ENCODE measurements at regions not wholly inside any gene's neighbourhood (a gene's known extent, or its start where the extent isn't known, plus 50 kb on each side); places are given as distances from the start of the nearest gene placed in this dataset.
"Not testable (repeated sequence)": the region's sequence is repeated elsewhere in the genome, so short reads cannot be mapped to it uniquely, and the experiment has no call there.

GRCh38 chr6:146908786-146909185, 295.4 kb upstream of the STXBP5 start:
- FAIRE-seq, result no peak

GRCh38 chr6:146909376-146909775, 294.8 kb upstream of the STXBP5 start:
- FAIRE-seq, result no peak

GRCh38 chr6:146909886-146910285, 294.3 kb upstream of the STXBP5 start:
- FAIRE-seq, result no peak

DNA sequence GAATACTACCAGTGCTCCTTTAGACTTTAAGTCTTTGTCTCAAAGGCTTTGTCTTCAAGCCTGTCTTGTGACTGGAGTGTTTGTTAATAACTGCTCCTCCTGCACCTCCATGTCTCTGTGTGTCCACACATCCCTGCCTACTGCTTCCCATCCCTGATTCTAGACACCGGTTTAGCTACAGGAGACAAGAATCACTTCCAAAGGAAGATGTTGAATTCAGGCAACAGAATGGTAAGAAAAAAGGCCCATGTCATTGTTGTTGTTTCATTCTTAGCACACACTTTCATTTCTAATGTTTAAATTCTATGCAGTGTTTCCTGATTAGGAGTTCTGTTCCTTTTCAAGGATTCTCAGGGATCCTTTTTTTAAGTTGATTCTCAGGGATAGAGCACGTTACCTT, 293.6 kb upstream of the STXBP5 start:
- FAIRE-seq, result no peak

DNA sequence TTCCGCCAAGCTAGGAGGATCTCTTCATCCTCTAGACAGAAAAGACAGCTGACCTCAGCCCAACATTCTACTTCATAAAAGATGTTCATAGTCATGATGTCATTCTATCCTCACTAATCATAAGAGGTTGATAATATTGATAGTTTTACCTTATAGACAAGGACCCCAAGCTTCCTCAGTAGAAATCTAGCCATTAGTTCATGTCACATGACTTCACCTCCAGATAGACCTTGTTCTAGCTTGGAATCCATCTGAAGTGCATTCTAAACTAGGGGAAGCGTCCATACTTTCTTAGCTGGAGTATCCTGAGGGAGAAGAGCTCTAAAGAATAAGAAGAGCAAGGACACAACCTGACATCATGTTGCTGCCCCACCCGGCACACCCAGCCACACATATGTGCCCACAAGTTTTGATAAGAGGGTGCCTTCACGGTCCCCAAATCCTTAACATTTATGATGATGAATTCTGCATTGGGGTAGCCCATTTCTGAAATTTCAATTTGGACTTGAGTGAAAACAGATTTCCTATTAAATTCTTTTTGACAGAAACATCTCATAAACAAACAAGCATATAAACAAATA, 292.5 kb upstream of the STXBP5 start:
- FAIRE-seq, result no peak

DNA sequence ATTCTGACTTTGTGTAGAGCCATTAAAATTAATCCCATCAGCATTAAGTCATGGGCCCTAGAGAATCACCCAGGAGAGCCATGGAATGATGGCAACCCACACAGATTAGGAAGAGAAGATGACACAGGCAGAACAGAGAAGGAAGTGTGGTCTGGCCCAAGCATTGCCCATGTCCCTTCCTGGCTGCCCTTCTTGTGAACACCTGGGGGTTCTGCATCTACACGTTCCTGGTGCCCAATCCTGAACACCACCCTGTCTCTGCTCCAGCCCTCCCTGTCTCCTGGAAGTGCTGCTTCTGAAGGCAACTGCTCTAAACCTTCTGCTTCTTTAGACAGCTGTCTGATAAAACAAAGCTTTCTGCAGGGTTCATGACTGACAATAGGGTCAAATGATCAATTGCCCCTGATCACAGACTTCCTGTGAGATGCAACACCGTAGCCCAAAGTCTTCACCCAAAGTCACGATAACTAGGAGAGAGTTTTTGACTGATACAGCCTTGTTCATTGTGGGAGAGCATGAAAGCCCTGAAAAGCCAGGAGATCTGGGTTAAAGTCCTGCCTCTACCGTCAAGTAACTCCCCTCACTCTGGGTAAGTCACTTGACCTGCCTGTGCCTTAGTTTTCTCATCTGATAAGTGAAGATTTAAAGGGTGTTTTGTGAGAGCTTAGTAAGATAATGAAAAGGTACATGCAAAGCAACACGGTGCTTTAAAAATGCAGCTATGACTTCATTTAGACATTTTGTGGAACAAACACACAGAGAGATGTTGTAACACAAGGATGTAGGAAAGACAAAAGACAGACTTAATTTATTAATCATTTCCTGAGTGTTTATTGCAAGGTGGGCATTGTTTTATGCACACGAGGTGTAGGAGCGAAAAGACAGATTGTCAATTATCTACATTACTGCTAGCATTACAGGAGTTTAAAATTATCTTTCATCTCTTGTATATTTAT, 291.2 kb upstream of the STXBP5 start:
- FAIRE-seq, result no peak

GRCh38 chr6:146913842-146914488, 290.3 kb upstream of the STXBP5 start:
- FAIRE-seq, result no peak

DNA sequence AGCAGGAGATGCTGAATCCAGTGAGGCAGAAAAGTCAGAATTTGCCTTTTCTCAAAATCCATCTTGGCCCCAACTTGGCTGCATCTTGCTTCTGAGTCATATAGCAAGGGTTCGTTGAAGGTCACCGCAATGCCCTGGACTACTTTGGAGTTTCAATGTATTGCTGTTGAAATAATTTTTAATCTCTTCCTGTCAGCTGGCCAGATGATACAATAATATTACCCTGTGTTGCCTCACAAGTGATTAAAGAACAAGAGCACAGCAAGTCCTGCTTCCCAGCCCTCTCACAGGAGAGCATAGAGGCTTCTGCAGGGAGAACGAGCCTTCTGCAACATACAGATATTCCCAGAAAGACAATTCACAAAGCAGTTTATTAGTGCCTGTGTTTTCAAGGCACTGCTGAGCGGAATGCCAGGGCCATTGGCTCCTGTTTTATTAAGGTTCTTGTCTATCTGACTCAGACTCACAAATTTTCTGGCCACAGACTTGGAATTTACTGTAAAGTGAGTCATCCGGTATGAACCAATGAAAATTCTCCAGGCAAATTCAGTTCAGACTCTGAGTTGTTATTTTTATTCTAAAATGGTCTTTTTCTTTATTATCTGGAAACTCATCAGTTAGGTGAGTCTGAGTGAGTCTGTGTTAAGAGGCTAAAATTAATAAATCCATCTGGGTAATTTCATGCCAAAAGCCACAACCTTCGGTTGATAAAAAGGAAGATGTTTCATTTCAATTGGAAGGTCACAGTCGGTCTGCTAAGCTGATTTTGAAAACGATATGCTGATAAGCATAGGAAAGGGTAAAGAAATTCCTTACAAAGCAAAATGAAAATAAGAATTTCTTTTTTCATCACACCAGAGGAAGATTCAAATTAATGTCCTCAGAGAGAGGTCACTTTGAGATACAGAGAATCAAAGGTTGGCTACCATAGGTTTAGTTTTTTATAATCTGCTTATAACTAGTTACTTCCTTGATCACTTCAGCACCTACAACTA, 289.4 kb upstream of the STXBP5 start:
- FAIRE-seq, result peak; percentile 100

DNA sequence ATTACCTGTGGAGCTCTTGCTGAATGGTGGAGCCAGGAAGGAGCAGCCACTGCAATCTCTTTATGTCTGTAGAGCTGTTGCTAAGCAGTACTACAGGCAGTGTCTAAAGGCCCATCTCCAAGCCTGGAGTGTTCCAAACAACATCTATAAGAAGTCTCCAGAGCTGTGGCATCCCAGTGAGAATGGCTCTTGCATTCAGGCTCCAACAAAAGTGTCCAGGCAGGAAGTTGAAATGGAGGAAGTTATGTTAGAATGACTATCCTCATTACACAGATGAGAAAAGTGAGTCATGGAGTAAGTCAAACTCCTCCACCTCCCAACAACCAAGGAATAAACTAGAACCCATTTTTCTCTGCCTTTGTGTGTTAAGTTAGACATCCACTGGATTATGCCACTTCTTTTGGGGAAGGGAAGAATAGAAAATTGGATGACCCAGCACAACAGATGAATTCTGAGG, 288.5 kb upstream of the STXBP5 start:
- no peak for FAIRE-seq

- no peak for FAIRE-seq
Observed at GRCh38 chr6:146916435-146917025, 287.7 kb upstream of the STXBP5 start.

GRCh38 chr6:146917182-146917581, 287.0 kb upstream of the STXBP5 start:
- no peak for FAIRE-seq

DNA sequence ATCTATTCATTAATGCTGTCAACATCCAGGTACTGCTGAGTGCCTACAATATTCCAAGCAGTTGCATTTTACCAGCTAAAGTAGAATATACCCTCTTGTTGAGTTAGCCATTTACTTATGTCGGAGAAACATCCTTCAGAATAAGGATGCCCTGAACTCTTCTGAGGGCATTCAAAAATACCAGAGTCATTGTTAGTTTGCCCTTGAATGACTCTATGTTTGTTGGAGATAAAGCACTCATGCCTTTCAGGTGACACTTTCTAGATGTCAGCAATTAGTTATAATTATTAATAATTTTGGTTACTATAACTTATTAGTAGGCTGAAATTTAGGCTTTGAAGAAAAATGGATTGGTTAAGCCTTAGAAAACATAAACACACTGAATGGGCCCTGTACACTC, 286.2 kb upstream of the STXBP5 start:
- FAIRE-seq, result no peak

DNA sequence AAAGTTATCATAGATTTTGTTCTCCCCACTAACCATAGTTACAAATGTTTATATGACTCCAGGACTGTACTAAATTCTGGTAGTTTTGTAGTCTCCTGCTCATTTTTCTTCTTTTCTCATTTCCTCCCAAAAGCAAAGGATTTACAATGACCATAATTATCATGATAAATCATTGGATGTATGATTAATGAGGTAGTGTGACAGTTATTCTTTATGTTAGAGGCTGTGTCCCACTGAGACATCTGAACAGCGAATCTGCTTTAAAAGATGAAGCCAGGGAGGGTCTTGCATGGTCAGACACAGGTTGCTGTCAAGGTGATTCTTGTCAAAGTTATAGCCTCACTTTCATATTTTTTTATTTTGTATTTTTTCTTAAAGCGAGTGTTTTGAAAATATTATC, 285.2 kb upstream of the STXBP5 start:
- no peak for FAIRE-seq

- FAIRE-seq, result no peak
Observed at GRCh38 chr6:146923205-146923833, 280.9 kb upstream of the STXBP5 start.

DNA sequence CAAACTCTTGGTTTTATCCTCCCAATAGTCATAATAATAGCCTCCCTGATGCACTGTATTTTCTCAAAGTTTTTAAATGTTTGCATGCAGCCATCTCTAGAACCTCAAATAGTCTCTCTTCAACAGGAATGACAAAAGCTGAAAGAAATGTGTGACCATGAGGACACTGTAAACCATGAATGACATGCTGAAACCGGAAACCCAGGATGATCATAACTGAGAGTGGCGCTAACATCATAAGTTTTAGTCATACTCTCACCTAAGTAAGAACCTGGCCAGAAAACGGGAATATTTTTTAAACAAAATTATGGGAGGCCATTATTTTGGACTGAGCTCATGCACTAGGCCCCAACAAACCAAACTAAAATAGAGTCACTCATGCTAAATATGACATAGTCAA, 278.4 kb upstream of the STXBP5 start:
- no peak for FAIRE-seq

DNA sequence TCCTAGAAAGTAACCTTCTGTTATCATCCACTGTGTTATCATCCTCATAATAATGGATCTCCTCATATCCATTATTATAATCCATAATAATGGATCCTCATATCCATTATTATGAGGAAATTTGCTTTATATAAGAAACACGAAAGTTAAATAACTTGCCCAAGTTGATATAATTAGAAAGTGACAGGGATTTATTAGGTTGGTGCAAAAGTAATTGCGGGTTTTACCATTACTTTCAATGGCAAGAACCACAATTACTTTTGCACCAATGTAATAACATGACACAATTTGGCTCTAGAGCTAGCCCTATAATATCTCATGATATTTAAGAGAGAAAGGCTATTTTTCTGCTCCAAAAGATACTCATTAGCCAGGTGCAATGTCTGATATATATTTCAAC, 275.7 kb upstream of the STXBP5 start:
- no peak for FAIRE-seq

- no peak for FAIRE-seq
Observed at GRCh38 chr6:146931214-146931613, 273.0 kb upstream of the STXBP5 start.

DNA sequence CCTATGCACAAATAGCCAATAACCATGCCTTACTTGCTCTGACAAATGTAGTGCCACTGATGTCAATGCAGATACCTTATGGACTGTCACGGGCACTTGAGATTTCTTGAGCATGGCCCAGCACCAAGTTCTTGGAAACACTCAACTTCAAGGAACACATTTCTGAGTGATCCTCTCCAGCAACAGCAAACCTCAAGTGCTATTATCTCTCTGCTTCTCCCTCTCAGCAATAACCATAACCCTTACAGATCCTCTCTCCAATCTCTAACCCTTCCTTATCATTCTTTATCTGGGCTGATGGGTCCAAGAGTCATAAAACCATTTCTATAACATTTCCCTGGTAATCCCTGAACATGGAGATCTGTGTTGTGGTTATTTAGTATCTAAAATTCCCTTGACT, 266.9 kb upstream of the STXBP5 start:
- no peak for FAIRE-seq

GRCh38 chr6:146938266-146938665, 266.0 kb upstream of the STXBP5 start:
- FAIRE-seq, result no peak

DNA sequence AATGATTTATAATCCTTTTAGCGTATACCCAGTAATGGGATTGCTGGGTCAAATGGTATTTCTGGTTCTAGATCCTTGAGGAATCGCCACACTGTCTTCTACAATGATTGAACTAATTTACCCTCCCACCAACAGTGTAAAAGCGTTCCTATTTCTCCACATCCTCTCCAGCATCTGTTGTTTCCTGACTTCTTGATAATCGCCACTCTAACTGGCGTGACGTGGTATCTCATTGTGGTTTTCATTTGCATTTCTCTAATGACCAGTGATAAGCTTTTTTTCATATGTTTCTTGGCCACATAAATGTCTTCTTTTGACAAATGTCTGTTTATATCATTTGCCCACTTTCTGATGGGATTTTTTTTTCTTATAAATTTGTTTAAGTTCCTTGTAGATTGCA, 264.8 kb upstream of the STXBP5 start:
- FAIRE-seq, result not testable (repeated sequence)

- FAIRE-seq, result no peak
Observed at GRCh38 chr6:146943664-146944063, 260.6 kb upstream of the STXBP5 start.

DNA sequence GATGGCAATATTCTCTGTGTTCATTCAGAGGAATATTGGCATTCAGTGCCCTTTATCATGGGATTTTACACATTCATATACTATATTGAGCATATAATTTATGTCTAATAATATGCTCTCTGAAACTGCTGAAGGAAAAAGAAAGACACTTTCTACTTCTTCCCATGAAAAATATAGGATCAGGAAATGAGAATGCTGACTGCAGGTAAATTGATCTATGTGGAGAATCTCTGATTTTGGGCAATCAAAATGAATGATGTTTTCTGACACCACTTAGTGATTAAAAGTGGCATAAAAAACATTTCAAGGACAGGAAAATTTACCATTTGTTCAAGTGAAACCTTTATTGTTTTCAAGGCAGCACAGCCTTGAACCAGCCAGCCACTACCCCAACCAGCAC, 260.1 kb upstream of the STXBP5 start:
- FAIRE-seq, result no peak

Data from G401.6 (cell line).